ENCODE measurements at regions not wholly inside any gene's neighbourhood (a gene's known extent, or its start where the extent isn't known, plus 50 kb on each side); places are given as distances from the start of the nearest gene placed in this dataset.

- TF ChIP-seq CTCF (IDR thresholded peaks at IDR 0.05; ENCODE audit: control extremely low read depth in 1 of 3, insufficient read depth in 1 of 3, low read depth in 1 of 3, low read length in 3 of 3): no peak
- no peak for TF ChIP-seq ATF3 (IDR thresholded peaks at IDR 0.05; ENCODE audit: insufficient read depth, low read depth, low read length)
- TF ChIP-seq CHD1 (IDR thresholded peaks at IDR 0.05; ENCODE audit: low read depth, low read length): no peak
- TF ChIP-seq POLR2A (IDR thresholded peaks at IDR 0.05; ENCODE audit: control extremely low read depth in 1 of 2, low read depth in 2 of 2, low read length in 2 of 2): no peak
- no peak for TF ChIP-seq RAD21 (IDR thresholded peaks at IDR 0.05 in 1 of 2, conservative IDR thresholded peaks at IDR 0.05 in 1 of 2; ENCODE audit: low read depth in 2 of 2, low read length in 2 of 2)
- TF ChIP-seq CHD2 (IDR thresholded peaks at IDR 0.05; ENCODE audit: low read length): no peak
- TF ChIP-seq TCF12 (IDR thresholded peaks at IDR 0.05; ENCODE audit: low read depth, low read length): no peak
- TF ChIP-seq GABPA (IDR thresholded peaks at IDR 0.05; ENCODE audit: borderline replicate concordance, insufficient read depth, low read length): no peak
- TF ChIP-seq JUN (IDR thresholded peaks at IDR 0.05; ENCODE audit: low read depth, low read length): no peak
- TF ChIP-seq EGR1 (IDR thresholded peaks at IDR 0.05; ENCODE audit: borderline replicate concordance, low read depth, low read length): no peak
- TF ChIP-seq SP1 (IDR thresholded peaks at IDR 0.05; ENCODE audit: low read depth, low read length): no peak
- TF ChIP-seq ZNF274 (IDR thresholded peaks at IDR 0.05; ENCODE audit: borderline replicate concordance, extremely low read depth, low read length): no peak
- no peak for TF ChIP-seq POLR2AphosphoS5 (IDR thresholded peaks at IDR 0.05; ENCODE audit: low read depth, low read length)
Observed at GRCh38 chr10:109062371-109062770, 860.9 kb downstream of the XPNPEP1 start.
